ENCODE measurements at regions not wholly inside any gene's neighbourhood (a gene's known extent, or its start where the extent isn't known, plus 50 kb on each side); places are given as distances from the start of the nearest gene placed in this dataset.
"Not testable (repeated sequence)": the region's sequence is repeated elsewhere in the genome, so short reads cannot be mapped to it uniquely, and the experiment has no call there.

DNA sequence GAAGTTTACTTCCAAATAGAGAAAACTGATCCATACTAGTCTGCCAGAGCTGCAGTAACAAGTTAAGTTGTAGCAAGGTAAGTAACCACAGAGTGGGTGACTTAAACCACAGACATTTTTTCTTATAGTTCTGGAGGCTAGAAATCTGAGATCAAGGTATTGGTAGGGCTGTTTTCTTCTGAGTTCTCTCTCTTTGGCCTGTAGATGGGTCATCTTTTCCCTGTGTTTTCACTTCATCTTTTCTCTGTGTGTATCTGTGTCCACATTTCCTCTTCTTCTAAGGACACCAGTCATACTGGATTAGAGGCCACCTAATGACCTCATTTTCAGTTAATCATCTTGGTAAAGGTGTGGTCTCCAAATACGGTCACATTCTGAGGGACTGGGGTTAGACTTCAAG lies 142.9 kb upstream of the MEX3C start:
- H3K27me3 Mint-ChIP-seq (ENCODE audit: insufficient read depth), result peaks cover 5% of the 10 kb centered on the region
- intact Hi-C loops (cut with micrococcal nuclease), result loop anchor here (5.0 kb wide), 1 partner anchor 143 kb away; the partner anchor contains the start of gene MEX3C
- no peak overlapping the region for H3K4me3 Mint-ChIP-seq
- no peak for DNase-seq (ENCODE audit: low spot score)
- no peaks in the 10 kb centered on the region for H3K4me1 Mint-ChIP-seq (ENCODE audit: low read depth)
- H3K36me3 Mint-ChIP-seq (ENCODE audit: low read depth), result no peaks in the 10 kb centered on the region
- H3K27ac Mint-ChIP-seq, result no peak overlapping the region
- H3K9me3 Mint-ChIP-seq, result no peaks in the 10 kb centered on the region

DNA sequence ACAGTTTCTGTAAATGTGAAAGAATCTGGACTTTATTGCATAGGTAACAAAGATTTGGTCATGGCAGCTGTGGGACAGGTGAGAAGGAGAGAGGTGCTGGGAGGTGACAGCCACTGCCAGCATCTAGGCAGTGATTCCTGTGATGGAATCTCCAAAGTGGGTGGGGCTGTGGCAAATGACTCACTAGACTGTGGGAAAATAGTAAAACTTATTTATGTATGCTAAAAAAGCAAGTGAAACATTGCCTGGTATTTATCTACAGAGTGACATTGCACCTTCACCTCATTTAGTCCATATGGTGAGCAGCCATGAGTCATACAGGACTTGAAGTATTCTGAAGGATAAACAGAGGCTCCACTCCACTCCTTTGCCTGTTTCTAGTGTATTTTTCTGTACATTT lies 145.3 kb upstream of the MEX3C start:
- no peaks in the 10 kb centered on the region for H3K36me3 Mint-ChIP-seq (ENCODE audit: low read depth)
- DNase-seq (ENCODE audit: low spot score), result no peak

DNA sequence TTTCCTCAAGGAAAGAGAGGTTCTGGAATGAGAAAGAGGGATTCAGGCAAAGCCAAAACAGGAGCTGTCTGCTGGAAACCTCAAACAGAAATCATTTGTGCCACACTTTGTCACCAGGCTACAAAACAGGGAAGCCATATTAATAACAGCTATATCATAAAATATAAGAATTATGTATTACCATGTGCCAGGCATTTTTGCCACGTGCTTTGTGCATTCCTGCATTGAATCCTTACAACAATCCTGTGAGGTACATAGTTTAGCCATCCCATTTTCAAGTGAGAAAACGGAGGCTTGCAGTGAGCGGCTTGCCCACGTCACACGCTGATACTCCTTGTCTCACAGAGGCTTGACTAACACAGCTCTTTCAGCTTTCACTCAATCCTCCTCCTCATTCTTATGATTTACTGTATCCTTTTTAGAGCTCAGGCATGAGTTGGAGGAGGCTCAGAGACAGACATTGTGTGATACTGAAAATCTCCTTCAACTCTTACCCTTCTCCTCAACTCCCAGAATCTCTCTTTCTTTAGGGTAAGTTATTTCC lies 148.4 kb upstream of the MEX3C start:
- H3K4me3 Mint-ChIP-seq, result no peak overlapping the region
- peaks cover 7% of the 10 kb centered on the region for H3K27me3 Mint-ChIP-seq (ENCODE audit: insufficient read depth)
- no peak overlapping the region for H3K27ac Mint-ChIP-seq
- no peaks in the 10 kb centered on the region for H3K36me3 Mint-ChIP-seq (ENCODE audit: low read depth)
- no peaks in the 10 kb centered on the region for H3K4me1 Mint-ChIP-seq (ENCODE audit: low read depth)
- no peak for DNase-seq (ENCODE audit: low spot score)
- intact Hi-C loops (cut with micrococcal nuclease), result no loop called here
- no peaks in the 10 kb centered on the region for H3K9me3 Mint-ChIP-seq

More for the DNA sequence above, 145.3 kb upstream of the MEX3C start:
- H3K27ac Mint-ChIP-seq, result no peak overlapping the region
- H3K9me3 Mint-ChIP-seq, result no peaks in the 10 kb centered on the region
- H3K4me3 Mint-ChIP-seq, result no peak overlapping the region
- intact Hi-C loops (cut with micrococcal nuclease), result loop anchor here (5.0 kb wide), 1 partner anchor 146 kb away; the partner anchor contains the start of gene MEX3C
- H3K4me1 Mint-ChIP-seq (ENCODE audit: low read depth), result no peaks in the 10 kb centered on the region
- H3K27me3 Mint-ChIP-seq (ENCODE audit: insufficient read depth), result peaks cover 9% of the 10 kb centered on the region

DNA sequence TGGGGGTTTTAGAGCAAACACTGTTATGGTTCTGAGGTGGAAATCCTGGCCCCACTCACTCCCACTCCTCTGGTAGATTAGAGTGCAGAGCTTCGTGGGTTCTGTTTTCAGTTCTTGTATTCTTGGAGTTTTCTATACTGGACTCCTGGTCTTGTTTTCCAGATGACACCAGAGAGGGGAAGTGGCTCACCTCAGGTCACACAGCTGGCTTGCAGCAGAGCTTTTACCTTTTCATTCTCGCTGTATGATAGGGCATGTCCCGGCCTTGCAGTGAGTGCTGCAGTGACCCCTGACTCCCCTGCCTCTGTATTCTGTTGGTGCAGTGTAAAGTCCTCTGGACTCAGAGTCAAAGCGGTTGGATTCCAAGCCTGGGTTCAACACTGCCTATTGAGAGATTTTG lies 148.9 kb upstream of the MEX3C start:
- H3K9me3 Mint-ChIP-seq, result no peaks in the 10 kb centered on the region

DNA sequence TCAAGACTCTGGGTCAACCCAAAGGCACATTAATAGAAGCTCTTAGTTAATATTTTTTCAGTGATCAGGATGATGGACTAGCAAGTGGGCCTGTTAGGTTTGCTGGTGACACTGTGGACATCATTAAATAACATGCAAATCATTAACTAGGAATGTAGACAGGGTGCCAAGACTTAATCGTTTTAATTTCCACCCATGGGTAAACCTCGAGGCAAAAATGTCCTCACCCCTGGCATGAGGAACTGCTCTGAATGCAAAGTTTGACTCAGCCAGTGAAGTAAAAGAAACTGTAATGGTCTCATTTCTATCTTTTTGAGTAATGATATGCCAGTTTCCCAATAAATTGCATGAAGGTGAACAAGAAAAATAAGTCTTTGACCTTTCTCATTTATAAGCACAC lies 152.6 kb upstream of the MEX3C start:
- no peak for DNase-seq (ENCODE audit: low spot score)
- Mint-ChIP-seq H3K4me3 (no peak overlapping the region), H3K27ac (no peak overlapping the region), H3K9me3 (no peaks in the 10 kb centered on the region), H3K4me1 (ENCODE audit: low read depth) (no peaks in the 10 kb centered on the region), H3K36me3 (ENCODE audit: low read depth) (no peaks in the 10 kb centered on the region), H3K27me3 (ENCODE audit: insufficient read depth) (peaks cover 8% of the 10 kb centered on the region)
- intact Hi-C loops (cut with micrococcal nuclease), result no loop called here

More for the DNA sequence above, 148.9 kb upstream of the MEX3C start:
- Mint-ChIP-seq H3K36me3 (ENCODE audit: low read depth) (no peaks in the 10 kb centered on the region), H3K27ac (no peak overlapping the region), H3K4me1 (ENCODE audit: low read depth) (no peaks in the 10 kb centered on the region), H3K27me3 (ENCODE audit: insufficient read depth) (peaks cover 7% of the 10 kb centered on the region), H3K4me3 (no peak overlapping the region)
- DNase-seq (ENCODE audit: low spot score), result no peak
- intact Hi-C loops (cut with micrococcal nuclease), result no loop called here

DNA sequence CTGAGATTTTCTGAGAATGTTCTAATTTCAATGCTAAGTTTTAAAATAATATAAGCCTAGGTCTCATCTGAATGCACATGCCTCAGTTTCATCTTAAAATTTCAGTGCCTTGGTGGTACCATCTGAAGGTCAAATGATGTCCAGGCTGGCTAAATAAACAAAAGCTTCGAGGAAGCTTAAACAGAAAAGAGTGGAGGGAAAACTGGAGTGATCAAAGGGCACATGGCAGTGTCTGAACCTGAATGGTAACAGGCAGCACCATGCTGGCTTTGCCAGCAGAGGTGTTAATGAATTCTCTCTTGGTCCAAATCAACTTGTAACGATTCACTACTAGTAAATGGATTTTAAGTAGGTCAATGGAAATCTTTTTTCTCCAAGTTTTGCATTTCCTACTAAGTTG lies 158.4 kb upstream of the MEX3C start:
- Mint-ChIP-seq H3K9me3 (no peaks in the 10 kb centered on the region), H3K27me3 (ENCODE audit: insufficient read depth) (peaks cover 8% of the 10 kb centered on the region), H3K4me1 (ENCODE audit: low read depth) (peaks cover 5% of the 10 kb centered on the region), H3K4me3 (no peak overlapping the region), H3K27ac (no peak overlapping the region), H3K36me3 (ENCODE audit: low read depth) (no peaks in the 10 kb centered on the region)
- intact Hi-C loops (cut with micrococcal nuclease), result no loop called here
- DNase-seq (ENCODE audit: low spot score), result no peak

DNA sequence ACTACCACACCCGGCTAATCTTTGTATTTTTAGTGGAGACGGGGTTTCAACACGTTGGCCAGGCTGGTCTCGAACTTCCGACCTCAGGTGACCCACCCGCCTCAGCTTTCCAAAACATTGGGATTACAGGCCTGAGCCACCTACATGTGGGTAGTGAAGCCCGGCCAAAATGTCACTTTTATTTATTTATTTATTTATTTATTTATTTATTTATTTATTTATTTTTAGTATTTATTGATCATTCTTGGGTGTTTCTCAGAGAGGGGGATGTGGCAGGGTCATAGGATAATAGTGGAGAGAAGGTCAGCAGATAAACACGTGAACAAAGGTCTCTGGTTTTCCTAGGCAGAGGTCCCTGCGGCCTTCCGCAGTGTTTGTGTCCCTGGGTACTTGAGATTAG lies 162.8 kb upstream of the MEX3C start:
- DNase-seq (ENCODE audit: low spot score); H3K27ac Mint-ChIP-seq; H3K27me3 Mint-ChIP-seq (ENCODE audit: insufficient read depth); H3K4me3 Mint-ChIP-seq; intact Hi-C loops (cut with micrococcal nuclease); H3K36me3 Mint-ChIP-seq (ENCODE audit: low read depth); H3K9me3 Mint-ChIP-seq: not testable (repeated sequence)
- peaks cover 16% of the 10 kb centered on the region for H3K4me1 Mint-ChIP-seq (ENCODE audit: low read depth)

DNA sequence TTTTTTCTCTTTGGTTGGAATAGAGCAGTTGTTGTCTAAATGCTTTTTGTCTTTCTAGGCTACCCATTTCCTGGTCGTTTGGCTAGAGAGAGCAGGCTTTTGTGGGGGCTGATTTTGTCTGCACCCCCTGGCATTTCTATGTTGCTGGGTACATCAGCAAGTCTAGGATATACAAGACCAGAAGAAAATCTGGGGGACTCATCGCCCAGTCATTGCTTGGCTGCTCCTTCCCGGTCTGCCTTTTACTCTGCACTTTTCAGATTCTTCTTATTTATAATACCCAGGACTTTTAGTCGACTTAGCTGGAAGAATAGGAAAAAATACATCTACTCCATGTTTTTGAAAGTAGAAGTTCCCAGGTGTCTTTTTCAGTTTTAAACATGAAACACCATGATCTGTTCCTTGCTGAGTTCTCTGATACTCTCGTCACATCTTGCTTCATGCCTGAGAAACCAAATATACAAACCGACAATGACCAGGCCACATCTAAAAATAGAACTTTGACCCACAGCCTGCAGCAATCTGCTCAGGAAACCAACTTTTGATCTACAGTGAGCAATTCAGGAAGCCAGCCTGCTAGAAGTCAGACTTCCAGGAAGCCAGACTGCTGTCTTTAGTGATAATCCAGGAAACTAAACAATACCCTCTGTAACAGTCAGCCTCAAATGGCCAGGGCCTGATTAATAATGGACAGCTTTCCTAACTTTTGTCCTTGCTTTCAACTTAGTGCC lies 163.8 kb upstream of the MEX3C start:
- peak overlapping the region; percentile 27 for H3K27ac Mint-ChIP-seq
- no peak for DNase-seq (ENCODE audit: low spot score)
- H3K27me3 Mint-ChIP-seq (ENCODE audit: insufficient read depth), result peaks cover 7% of the 10 kb centered on the region
- intact Hi-C loops (cut with micrococcal nuclease), result no loop called here
- H3K4me3 Mint-ChIP-seq, result no peak overlapping the region
- peaks cover 16% of the 10 kb centered on the region for H3K4me1 Mint-ChIP-seq (ENCODE audit: low read depth)
- no peaks in the 10 kb centered on the region for H3K36me3 Mint-ChIP-seq (ENCODE audit: low read depth)
- no peaks in the 10 kb centered on the region for H3K9me3 Mint-ChIP-seq

DNA sequence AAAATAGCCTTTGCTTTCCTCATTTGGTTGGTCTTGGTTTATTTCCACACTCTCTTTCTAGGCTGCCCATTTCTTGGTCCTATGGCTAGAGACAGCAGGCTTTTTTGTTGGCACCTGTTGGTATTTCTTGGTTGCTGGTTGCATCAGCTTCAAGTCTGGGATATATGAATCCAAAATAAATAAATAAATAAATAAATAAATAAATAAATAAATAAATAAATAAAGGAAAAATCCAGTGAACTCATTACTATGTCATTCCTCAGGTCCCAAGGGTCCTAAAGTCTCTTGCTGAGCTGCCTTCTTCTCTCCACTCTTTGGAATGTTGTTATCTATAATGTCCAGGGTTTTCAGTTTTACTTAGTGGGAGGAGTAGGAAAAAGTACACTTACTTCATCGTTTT lies 165.9 kb upstream of the MEX3C start:
- intact Hi-C loops (cut with micrococcal nuclease), result no loop called here
- no peak for DNase-seq (ENCODE audit: low spot score)
- H3K9me3 Mint-ChIP-seq, result no peaks in the 10 kb centered on the region
- H3K4me3 Mint-ChIP-seq, result no peak overlapping the region
- peaks cover 16% of the 10 kb centered on the region for H3K4me1 Mint-ChIP-seq (ENCODE audit: low read depth)
- no peaks in the 10 kb centered on the region for H3K36me3 Mint-ChIP-seq (ENCODE audit: low read depth)
- no peak overlapping the region for H3K27ac Mint-ChIP-seq
- H3K27me3 Mint-ChIP-seq (ENCODE audit: insufficient read depth), result peaks cover 12% of the 10 kb centered on the region

DNA sequence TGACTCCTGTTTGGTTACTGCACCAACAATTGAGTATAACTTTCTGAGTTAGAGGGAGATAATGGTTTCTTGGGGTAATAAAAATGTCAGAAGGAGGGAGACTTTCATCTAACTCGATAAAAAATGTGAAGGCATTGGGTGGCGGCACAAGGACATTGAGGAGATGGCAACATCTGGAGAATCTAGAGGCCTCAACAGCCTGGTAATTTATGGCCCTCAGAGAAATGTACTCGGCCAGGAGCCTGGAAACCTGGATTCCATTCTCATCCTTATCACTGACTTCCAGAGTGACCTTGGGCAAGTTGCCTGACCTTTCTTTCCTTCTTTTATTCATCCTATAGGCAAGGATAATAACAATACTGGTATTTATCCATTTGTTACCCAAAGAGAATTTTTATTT lies 173.5 kb upstream of the MEX3C start:
- intact Hi-C loops (cut with micrococcal nuclease), result no loop called here
- no peak for DNase-seq (ENCODE audit: low spot score)
- no peak overlapping the region for H3K27ac Mint-ChIP-seq
- peaks cover 17% of the 10 kb centered on the region for H3K27me3 Mint-ChIP-seq (ENCODE audit: insufficient read depth)
- peaks cover 4% of the 10 kb centered on the region for H3K9me3 Mint-ChIP-seq
- no peaks in the 10 kb centered on the region for H3K4me1 Mint-ChIP-seq (ENCODE audit: low read depth)
- no peak overlapping the region for H3K4me3 Mint-ChIP-seq
- no peaks in the 10 kb centered on the region for H3K36me3 Mint-ChIP-seq (ENCODE audit: low read depth)

DNA sequence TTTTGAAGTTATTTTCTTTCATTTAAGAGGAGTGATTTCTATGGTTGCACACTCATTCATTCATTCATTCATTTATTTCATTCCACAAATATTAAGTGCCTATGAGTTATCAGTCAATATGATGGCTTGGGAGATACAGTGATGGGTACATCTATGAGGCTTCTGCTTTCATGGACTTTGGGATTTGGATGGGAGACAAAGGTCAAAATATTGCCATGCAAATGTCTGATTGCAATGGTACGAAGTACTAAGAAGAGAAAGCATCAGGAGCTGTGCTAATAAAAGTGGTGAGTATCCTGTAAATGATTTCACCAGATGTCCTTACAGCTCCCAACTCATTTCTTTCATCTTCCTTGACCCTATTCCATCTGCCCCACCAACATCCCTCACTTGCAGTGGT lies 174.4 kb upstream of the MEX3C start:
- Mint-ChIP-seq H3K27ac (no peak overlapping the region), H3K27me3 (ENCODE audit: insufficient read depth) (peaks cover 20% of the 10 kb centered on the region), H3K4me3 (no peak overlapping the region), H3K4me1 (ENCODE audit: low read depth) (no peaks in the 10 kb centered on the region), H3K36me3 (ENCODE audit: low read depth) (no peaks in the 10 kb centered on the region), H3K9me3 (peaks cover 4% of the 10 kb centered on the region)
- no peak for DNase-seq (ENCODE audit: low spot score)
- intact Hi-C loops (cut with micrococcal nuclease), result no loop called here

DNA sequence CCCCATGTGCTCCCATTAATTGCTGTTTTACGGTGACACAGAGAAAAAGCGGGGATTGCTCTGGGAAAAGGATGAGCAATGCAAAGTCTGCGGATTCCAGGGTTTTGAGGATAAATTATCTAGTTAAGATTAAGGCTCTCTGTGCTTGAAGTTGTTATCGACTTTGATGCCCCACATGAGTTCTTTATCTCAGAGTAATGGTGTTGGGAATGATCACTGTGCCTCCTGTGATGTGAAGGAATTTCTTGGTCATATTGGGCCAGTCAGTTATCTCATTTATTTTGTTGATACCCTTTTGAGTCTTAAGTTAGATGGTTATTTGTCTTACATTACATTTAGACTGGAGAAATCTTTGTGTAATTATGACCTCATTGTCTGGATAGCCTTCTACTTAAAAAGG lies 184.6 kb upstream of the MEX3C start:
- intact Hi-C loops (cut with micrococcal nuclease), result no loop called here
- H3K4me3 Mint-ChIP-seq, result no peak overlapping the region
- H3K27me3 Mint-ChIP-seq (ENCODE audit: insufficient read depth), result peaks cover 2% of the 10 kb centered on the region
- no peaks in the 10 kb centered on the region for H3K4me1 Mint-ChIP-seq (ENCODE audit: low read depth)
- no peak overlapping the region for H3K27ac Mint-ChIP-seq
- no peaks in the 10 kb centered on the region for H3K9me3 Mint-ChIP-seq
- DNase-seq (ENCODE audit: low spot score), result no peak
- H3K36me3 Mint-ChIP-seq (ENCODE audit: low read depth), result no peaks in the 10 kb centered on the region

DNA sequence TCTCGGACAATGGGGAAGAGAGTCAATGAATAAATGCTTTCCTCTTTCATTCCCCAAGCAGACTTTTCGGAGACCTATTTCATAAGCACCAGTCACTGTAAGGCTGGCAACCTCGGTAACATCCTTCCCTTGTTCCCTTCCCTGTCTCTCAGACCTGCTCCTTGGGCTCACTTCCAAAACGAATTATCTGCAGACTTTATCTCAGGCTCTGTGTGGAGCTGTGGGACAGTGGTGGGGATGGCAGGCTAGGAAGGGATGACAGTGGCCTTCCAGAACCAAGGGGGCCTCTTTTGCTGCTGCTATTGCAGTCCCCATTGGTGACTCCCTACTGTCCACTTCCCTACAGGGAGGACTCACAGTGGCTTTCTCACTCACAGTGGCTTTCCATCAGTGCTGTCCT lies 185.6 kb upstream of the MEX3C start:
- Mint-ChIP-seq H3K27me3 (ENCODE audit: insufficient read depth) (peaks cover 2% of the 10 kb centered on the region), H3K9me3 (no peaks in the 10 kb centered on the region), H3K4me1 (ENCODE audit: low read depth) (no peaks in the 10 kb centered on the region), H3K4me3 (no peak overlapping the region), H3K36me3 (ENCODE audit: low read depth) (no peaks in the 10 kb centered on the region), H3K27ac (no peak overlapping the region)
- no peak for DNase-seq (ENCODE audit: low spot score)
- intact Hi-C loops (cut with micrococcal nuclease), result no loop called here
